ENCODE measurements at regions not wholly inside any gene's neighbourhood (a gene's known extent, or its start where the extent isn't known, plus 50 kb on each side); places are given as distances from the start of the nearest gene placed in this dataset.
A peak's percentile ranks its signal among the peaks of the same experiment; 100 is the strongest.

- no peak for TF ChIP-seq CTCF (IDR thresholded peaks at IDR 0.05)
- Histone ChIP-seq H3K4me1 (peaks cover 3% of the 10 kb centered on the region), H3K79me2 (no peaks in the 10 kb centered on the region), H3K27me3 (ENCODE audit: control insufficient read depth, insufficient read depth, low read length) (no peaks in the 10 kb centered on the region), H3K9me3 (ENCODE audit: control insufficient read depth, low read length) (no peaks in the 10 kb centered on the region), H3K9ac (no peak overlapping the region), H3K27ac (no peak overlapping the region), H3K4me3 (ENCODE audit: low read depth, low read length) (no peak overlapping the region), H3K4me2 (ENCODE audit: low read length) (no peak overlapping the region), H3K36me3 (ENCODE audit: control insufficient read depth, insufficient read depth, low read length) (no peaks in the 10 kb centered on the region), H2AFZ (no peak overlapping the region)
Observed at GRCh38 chr15:99472416-99473145, 93.2 kb upstream of the MEF2A start.

DNA sequence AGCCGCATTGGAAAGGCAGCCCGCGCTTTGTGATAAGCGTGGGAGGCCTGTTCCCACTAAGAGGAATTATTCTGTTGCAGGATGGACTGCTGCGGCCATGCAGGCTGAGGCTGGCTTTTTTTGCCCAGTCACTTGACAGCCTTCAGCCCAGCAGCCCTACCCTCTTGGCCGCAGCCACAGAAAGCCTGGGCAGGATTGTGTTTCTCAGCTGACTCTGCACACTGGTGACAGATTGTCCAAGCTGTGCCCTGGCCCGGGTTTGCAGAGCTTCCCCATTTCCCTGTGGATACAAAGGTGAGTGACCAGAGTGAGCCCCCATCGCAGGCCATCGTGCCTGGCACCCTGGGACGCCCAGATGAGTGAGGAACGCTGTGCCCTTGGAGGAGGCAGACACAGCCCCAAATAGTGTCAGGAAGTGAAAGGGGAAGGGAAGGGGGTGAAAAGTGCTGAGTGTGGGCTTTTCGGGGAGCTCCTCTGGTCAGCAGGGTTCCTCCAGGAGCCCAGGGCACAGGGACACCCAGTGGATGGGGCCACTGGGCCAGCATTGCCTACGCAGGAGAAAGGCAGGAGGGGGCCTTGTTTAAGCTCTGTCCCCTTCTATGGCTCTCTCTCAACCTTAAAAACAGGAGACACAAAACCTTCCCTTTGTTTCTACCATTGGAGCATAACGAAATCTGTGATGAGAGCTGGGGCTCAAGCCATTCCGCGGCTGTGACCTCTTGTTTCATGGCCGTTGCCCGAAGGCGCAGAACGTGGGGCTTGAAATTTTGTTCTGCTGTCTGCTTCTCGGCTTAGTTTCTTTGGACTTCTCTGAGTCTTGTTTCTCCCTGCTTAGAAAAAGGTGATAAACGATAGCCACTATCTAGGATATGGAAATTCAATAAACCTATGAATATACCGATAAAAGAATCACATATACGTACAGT is 91.5 kb upstream of the MEF2A start:
- Histone ChIP-seq H3K27me3 (ENCODE audit: control insufficient read depth, insufficient read depth, low read length) (no peaks in the 10 kb centered on the region), H3K36me3 (ENCODE audit: control insufficient read depth, insufficient read depth, low read length) (no peaks in the 10 kb centered on the region), H3K9me3 (ENCODE audit: control insufficient read depth, low read length) (no peaks in the 10 kb centered on the region), H3K4me3 (ENCODE audit: low read depth, low read length) (no peak overlapping the region), H3K27ac (no peak overlapping the region), H3K4me1 (peaks cover 3% of the 10 kb centered on the region), H3K79me2 (no peaks in the 10 kb centered on the region), H3K4me2 (ENCODE audit: low read length) (no peak overlapping the region), H2AFZ (peak overlapping the region; percentile 66), H3K9ac (no peak overlapping the region)
- TF ChIP-seq CTCF (IDR thresholded peaks at IDR 0.05), result no peak

DNA sequence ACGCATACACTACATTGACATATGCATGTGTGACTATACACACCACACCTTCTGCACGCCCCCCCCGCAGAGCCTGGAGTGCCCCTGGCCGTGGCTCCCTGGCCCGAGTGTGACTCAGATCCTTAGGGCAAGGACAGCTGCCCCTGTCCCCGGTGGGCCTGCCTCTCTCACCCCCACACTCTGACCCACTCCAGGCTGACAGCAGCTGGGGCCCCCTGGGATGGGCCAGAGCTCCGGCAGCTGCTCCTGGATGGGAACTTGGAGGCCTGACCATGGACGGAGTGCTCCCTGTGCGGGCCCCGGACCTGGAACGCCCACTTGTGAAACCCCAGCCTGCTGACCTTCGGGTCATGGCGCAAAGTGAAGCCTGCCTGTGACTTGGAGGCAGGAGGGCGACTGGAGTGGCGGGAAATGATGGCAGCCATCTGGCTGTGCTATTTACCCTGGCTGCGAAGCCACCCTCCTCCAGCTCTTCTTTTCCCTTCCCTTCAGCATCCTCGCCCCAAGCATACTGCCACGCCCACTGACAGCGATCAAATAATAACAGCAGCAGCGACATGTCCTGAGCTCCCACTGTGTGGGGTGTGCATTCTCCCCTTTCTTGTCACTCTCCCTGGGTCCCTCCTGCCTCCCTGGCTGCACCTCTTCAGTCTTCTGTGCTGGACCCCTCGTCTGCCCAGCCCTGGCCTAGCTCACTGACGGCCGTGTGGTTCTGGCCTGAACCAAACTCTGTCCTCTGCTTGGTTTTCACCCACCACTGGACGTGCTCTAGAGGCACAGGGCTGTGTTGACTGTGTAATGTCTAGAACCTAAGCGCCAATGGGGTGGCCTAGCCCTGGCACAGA is 90.7 kb upstream of the MEF2A start:
- Histone ChIP-seq H3K79me2 (no peaks in the 10 kb centered on the region), H3K36me3 (ENCODE audit: control insufficient read depth, insufficient read depth, low read length) (no peaks in the 10 kb centered on the region), H3K27ac (no peak overlapping the region), H2AFZ (no peak overlapping the region), H3K9me3 (ENCODE audit: control insufficient read depth, low read length) (no peaks in the 10 kb centered on the region), H3K4me2 (ENCODE audit: low read length) (no peak overlapping the region), H3K27me3 (ENCODE audit: control insufficient read depth, insufficient read depth, low read length) (no peaks in the 10 kb centered on the region), H3K4me1 (peaks cover 3% of the 10 kb centered on the region), H3K9ac (no peak overlapping the region), H3K4me3 (ENCODE audit: low read depth, low read length) (no peak overlapping the region)
- no peak for TF ChIP-seq CTCF (IDR thresholded peaks at IDR 0.05)

DNA sequence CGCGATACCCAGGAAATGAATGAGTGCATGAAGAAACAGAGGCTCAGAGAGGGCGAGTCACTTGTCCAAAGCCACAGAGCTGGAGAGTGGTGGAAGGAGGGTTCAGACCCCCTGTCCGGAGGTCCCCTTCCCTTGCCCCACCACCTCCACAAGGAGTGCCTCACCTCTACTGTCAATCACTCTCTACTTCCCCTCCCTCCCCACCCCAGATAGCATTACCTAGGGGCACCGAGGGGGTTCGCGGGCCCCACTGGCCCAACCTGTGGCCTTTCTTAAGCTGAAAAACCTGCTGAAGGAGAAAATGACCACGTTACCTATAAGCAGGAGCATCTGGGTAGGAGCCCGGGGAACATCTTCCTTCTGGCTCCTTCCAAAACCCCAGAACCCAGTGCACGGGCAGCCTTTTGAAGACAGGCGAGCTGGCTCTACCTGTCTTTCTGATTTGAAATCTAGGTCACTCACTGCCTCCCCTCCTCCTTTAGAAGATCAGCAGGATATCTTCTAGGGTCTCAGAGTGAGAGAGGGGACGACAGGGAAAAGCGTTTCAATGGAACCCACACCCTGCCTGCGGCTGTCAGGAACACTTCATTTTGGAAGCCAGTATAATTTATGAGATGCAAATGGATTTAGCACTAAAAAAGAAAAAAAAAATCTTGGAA is 89.9 kb upstream of the MEF2A start:
- Histone ChIP-seq H3K27me3 (ENCODE audit: control insufficient read depth, insufficient read depth, low read length) (no peaks in the 10 kb centered on the region), H3K36me3 (ENCODE audit: control insufficient read depth, insufficient read depth, low read length) (no peaks in the 10 kb centered on the region), H2AFZ (peak overlapping the region; percentile 42), H3K27ac (no peak overlapping the region), H3K9ac (no peak overlapping the region), H3K79me2 (no peaks in the 10 kb centered on the region), H3K4me3 (ENCODE audit: low read depth, low read length) (no peak overlapping the region), H3K9me3 (ENCODE audit: control insufficient read depth, low read length) (no peaks in the 10 kb centered on the region), H3K4me2 (ENCODE audit: low read length) (no peak overlapping the region), H3K4me1 (peaks cover 3% of the 10 kb centered on the region)
- TF ChIP-seq CTCF (IDR thresholded peaks at IDR 0.05), result no peak
